Stimulated activated CD4-positive, alpha-beta T cell treated with anti-CD3 and anti-CD28 coated beads, Interleukin-4, amount 100 ng/mL, for 48 hours (primary cell): ENCODE measurements at regions not wholly inside any gene's neighbourhood (a gene's known extent, or its start where the extent isn't known, plus 50 kb on each side); places are given as distances from the start of the nearest gene placed in this dataset.

Experiments used
- DNase-seq, 2 donors: peaks; one replicate each; pipeline ENCODE4 v3.0.0-alpha.2; 2020; ENCODE audit warnings: low read depth in 2 of 2

DNA sequence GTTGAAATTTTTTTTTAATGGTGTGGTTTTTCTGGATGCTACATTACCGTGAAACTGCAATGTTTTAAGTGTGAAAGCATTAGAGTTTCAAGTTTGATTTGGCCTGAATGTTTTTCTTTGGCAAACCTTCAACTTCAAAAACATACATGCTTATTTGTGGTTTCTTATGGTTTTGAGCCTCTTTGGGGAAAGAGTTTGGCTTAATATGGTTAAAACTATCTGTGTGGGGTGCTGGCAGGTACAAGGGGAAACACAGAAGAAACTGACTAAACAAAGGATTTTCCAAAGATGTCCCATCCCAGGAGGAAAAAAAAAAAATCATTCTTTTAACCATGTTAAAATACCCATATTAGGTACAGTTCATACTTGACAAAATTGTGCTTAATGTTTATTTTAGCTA is 121.1 kb downstream of the HGF start:
- DNase-seq, result no peak

DNA sequence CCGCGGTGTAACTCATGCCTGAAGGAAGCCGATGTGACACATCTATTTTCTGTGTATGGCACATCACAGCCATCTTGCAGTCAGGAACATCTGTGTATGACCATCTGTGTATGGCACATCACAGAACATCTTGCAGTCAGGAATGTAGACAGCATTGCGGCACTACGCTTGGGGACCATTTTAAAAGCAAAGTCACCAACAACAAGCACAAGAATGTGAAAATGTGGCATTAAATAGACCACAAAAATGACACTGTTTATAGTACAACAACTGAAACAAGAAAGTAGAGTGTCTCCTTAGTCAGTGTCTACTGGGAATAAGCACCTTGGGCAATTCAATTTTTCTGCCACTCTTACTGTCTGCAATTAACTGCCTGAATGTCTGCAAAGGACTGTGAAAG is 124.4 kb downstream of the HGF start:
- no peak for DNase-seq

GRCh38 chr7:81641873-81642272 is 128.0 kb downstream of the HGF start:
- DNase-seq, result no peak

GRCh38 chr7:81638198-81638597 is 131.6 kb downstream of the HGF start:
- no peak for DNase-seq

GRCh38 chr7:81637534-81637933 is 132.3 kb downstream of the HGF start:
- no peak for DNase-seq

- no peak for DNase-seq
Observed at GRCh38 chr7:81632418-81632817, 137.4 kb downstream of the HGF start.

DNA sequence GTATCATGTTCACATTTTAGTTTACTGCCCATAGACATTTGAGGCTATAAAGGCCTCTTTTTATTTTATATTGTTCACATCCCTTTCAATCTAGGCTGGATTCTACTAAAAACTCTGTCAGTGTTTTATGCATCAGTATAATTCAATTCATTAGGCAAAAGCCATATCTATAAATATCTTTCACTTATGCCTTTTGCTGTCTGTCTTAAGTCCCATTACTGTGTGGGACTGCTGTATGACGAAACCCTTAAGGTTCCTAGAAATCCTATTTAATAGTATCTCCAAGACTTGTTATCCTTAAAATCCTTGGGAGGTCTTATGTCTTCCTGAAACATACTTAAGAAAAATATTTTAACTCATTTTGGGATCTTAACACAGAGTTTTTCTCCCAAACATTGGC is 139.2 kb downstream of the HGF start:
- no peak for DNase-seq

GRCh38 chr7:81629702-81630101 is 140.1 kb downstream of the HGF start:
- no peak for DNase-seq

DNA sequence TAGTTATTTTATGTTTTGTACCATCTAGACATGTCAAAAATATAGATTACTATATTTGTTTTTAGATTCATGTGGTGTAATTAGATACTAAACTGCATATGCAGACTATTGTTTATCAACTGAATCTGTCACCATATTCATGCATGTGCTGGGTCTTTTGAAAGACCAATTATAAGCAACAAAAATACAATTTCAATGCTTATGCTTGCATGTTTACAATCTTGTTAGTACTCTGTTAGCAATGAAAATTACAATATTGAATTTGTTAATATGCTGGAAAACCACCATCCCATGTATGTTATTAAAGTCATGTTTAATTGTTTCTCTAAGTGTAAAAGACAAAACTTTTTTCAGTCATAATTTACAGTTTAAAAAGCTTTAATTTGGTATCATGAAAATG is 140.9 kb downstream of the HGF start:
- DNase-seq, result no peak

GRCh38 chr7:81627536-81628287 is 142.1 kb downstream of the HGF start:
- DNase-seq, result no peak

- no peak for DNase-seq
Observed at GRCh38 chr7:81626008-81626407, 143.8 kb downstream of the HGF start.

DNA sequence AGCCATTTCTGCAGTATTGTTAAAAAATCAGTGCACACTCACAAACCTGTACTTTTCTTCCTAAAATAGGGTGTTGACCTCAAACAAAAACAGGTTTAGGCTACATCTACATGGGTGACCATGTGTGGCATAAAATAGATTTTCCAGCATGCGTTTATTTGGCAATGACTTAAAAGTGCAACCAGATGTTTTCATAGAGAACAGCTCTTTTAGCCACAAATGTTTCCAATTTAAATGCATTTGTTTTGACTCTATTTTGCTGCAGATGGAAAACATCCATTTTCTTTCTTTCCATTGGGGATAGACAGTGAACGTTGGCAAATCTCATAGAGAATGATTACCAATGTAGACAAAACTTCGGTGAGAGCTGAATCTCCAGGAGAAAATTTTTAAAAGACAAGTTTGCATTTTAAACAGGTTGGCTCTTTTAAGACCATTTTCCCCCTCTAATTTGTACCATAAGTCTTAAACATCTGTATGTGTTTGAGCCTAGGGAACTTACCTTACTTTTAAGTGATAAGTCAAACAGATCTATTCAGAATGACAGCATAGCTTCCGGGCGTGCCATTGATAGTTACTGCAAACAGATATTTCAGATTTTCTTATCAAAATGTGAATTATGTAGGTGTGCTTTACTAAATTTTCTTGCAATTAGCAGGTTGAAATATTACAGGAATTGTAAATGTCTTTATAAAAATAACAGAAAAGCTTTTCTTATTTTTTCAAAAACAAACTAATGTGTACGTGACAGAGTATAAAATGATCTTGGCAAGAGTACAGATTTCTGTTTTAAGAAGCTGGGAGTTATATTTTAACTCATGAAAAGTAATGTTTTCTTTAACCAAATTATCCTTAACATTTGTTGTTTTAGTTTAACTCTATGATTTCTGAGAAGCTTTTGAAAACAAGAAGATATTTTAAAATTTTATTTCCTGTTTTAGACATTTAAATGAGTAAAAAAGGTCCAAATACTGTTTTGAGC is 144.9 kb downstream of the HGF start:
- no peak for DNase-seq

DNA sequence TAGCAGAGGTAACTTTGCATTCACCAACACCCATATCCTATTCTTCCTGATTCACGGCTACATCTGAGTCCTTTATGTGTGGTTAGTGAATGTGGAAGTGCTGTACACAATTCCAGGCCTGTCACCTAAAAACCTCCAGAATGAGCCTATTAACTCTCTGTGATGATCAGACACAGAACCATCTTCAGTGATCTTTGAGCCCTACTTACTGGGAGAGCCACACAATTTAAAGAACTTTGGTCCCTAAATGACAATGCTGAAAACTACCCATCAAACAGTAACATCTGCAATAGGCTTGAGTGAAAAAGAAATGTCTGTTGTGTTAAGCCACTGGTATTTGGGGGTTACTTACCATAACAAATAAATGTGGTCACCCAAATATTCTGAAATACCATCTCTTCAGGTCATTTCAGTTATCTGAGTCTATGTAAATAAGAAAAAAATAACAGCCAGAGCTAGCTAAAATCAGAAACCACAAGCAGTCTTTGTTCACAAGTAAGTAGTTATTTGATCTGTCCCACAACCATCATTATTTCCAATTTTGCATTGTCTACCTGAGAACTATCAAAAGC is 145.7 kb downstream of the HGF start:
- DNase-seq, result no peak

DNA sequence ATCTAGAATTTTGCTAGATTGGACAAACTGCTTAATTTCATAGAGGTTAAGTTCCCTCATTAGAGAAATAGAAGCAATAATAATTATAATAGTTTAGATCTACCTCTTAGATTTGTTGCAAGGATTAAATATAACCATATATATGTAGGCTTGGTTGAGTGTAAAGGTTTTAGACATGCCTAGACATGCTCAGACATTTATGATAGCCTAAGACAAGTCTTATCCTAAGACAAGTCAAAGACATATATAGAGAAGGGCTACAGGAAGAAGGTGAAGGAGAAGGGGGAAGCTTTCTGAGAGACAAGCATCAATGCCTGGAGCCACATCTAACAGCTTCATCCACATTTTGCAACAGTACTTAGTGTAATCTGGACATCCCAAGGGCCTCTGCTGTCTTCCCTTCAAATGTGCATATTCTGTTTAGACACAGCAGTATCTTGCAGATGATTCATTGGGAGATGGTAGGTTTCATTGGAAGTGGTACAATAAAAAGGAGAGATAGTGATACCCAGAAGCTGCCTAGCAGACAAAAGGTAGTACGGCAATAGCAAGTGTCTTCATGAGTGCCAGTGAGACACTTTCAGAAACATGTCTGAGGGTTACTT is 146.5 kb downstream of the HGF start:
- DNase-seq, result no peak

- DNase-seq, result no peak
Observed at GRCh38 chr7:81621893-81622292, 148.0 kb downstream of the HGF start.

- DNase-seq, result no peak
Observed at GRCh38 chr7:81618396-81619014, 151.3 kb downstream of the HGF start.

- no peak for DNase-seq
Observed at GRCh38 chr7:81616951-81617350, 152.9 kb downstream of the HGF start.

GRCh38 chr7:81611805-81612204 is 158.0 kb downstream of the HGF start:
- DNase-seq, result no peak

GRCh38 chr7:81611040-81611439 is 158.8 kb downstream of the HGF start:
- DNase-seq, result no peak

- DNase-seq, result no peak
Observed at GRCh38 chr7:81608748-81609382, 161.0 kb downstream of the HGF start.

DNA sequence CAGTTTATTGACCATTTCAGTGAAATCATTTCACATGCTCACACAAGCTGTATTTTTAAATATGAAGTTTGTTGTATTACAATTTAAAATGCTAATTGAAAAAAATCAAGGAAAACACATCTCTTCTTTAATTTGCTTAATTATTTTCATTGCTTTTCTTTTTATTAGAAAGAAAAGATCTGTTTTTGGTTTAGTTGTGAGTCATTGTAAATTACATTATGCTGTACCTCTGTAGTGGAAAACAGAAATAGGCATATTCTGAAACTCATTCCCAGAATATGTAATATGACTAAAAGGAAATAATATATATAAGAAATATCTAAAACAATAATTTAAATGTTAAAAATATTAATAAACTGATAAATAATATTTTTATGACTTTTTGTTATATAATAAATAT is 161.9 kb downstream of the HGF start:
- no peak for DNase-seq
